GM20000 (cell line): ENCODE measurements at regions not wholly inside any gene's neighbourhood (a gene's known extent, or its start where the extent isn't known, plus 50 kb on each side); places are given as distances from the start of the nearest gene placed in this dataset.

Source experiments
- DNase-seq: peaks from one replicate; pipeline ENCODE4 v3.0.0; 2012; ENCODE audit warnings: low spot score
- CTCF ChIP-seq: IDR thresholded peaks from 2 replicates; pipeline ENCODE4 v1.5.1; 2012; ENCODE audit warnings: mild to moderate bottlenecking, control low read depth; ENCODE audit errors: extremely low read depth, missing control alignments

- no peak for DNase-seq
- TF ChIP-seq CTCF = no peak
These were observed 144.7 kb upstream of the JARID2 start for GRCh38 chr6:15101130-15101529.

- no peak for DNase-seq
- TF ChIP-seq CTCF = no peak
These were observed 143.6 kb upstream of the JARID2 start for GRCh38 chr6:15102241-15102640.

GRCh38 chr6:15106958-15107643 is 138.8 kb upstream of the JARID2 start:
- TF ChIP-seq CTCF = no peak
- no peak for DNase-seq

GRCh38 chr6:15107644-15108382 is 138.1 kb upstream of the JARID2 start:
- TF ChIP-seq CTCF = no peak

GRCh38 chr6:15108383-15108715 is 137.5 kb upstream of the JARID2 start:
- no peak for TF ChIP-seq CTCF
- no peak for DNase-seq

More at GRCh38 chr6:15107644-15108382, 138.1 kb upstream of the JARID2 start:
- no peak for DNase-seq

GRCh38 chr6:15109338-15110090 is 136.4 kb upstream of the JARID2 start:
- TF ChIP-seq CTCF = no peak
- DNase-seq = no peak
